ENCODE measurements at regions not wholly inside any gene's neighbourhood (a gene's known extent, or its start where the extent isn't known, plus 50 kb on each side); places are given as distances from the start of the nearest gene placed in this dataset.
"Not testable (repeated sequence)": the region's sequence is repeated elsewhere in the genome, so short reads cannot be mapped to it uniquely, and the experiment has no call there.

GRCh38 chr22:49678137-49678841 is 149.4 kb downstream of the BRD1 start:
- peak in 2 of 10 donors; percentile 51 to 61 for DNase-seq
- intact Hi-C loops (cut with DNase I): no loop called here

DNA sequence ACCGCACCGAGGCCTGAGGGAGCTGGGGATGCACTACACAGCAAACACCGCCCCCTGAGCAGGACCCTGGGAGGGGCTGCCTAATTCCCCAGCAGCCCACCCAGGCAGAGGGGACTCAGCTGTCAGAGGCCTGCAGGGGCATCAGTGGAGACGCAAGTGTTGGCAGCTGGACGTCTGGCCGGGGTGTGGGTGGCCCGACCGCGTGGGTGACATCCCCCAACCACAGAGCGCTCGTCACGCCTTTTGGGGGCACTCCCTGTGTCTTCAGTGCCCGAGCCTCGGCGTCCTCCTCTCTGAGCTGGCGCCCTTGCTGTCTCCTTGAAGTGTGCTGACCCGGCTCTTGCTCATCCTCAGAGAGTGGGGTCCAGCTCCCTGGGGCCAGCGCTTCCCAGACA is 150.2 kb downstream of the BRD1 start:
- intact Hi-C loops (cut with DNase I): no loop called here
- DNase-seq: peak in 3 of 10 donors; percentile 52 to 75 (median 56)

- intact Hi-C loops (cut with DNase I): no loop called here
- DNase-seq: peak in 3 of 10 donors; percentile 39 to 67 (median 63)
Measured at GRCh38 chr22:49676783-49677494, 150.7 kb downstream of the BRD1 start.

DNA sequence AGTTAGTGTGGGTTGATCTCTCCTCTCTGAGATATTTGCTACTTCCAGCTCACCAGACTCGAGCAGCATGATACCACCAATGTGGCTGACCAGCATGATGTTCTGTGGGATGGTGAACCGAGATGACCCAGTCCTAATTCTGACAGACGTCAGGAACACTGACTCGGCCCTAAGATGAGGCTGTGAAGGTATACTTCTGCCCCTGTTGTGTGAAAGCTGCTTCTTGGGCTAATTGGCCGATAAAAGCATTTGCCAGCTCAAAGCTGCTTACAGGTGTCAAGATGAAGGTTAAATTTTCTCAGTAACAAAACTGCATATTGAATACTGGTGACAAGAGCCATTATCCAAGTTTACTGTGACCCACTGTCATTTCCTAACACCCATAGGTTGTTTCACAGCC is 151.4 kb downstream of the BRD1 start:
- intact Hi-C loops (cut with DNase I): no loop called here
- no peak for DNase-seq

GRCh38 chr22:49674479-49675050 is 153.1 kb downstream of the BRD1 start:
- peak in 1 of 10 donors; percentile 30 for DNase-seq
- intact Hi-C loops (cut with DNase I): no loop called here

DNA sequence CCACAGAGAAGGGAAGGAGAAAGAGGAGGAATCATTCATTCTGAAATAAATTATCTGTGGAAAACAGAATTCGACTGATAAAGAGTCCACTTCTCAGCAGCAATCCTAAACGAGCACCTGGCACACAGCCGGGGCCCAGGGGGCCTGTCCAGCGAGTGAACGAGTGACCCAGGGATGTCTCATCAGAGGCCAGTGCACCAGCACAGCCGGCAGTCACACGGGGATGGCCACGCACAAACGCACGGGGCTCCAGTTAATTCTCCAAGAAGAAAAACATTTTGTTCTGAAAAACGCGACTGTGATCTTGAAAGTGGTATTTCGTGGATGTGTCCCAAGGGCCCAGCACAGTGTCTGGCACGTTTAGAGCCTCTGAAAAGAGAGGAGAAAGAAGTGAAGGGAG is 154.6 kb downstream of the BRD1 start:
- DNase-seq: peak in 3 of 10 donors; percentile 65 to 67 (median 65)
- intact Hi-C loops (cut with DNase I): no loop called here

DNA sequence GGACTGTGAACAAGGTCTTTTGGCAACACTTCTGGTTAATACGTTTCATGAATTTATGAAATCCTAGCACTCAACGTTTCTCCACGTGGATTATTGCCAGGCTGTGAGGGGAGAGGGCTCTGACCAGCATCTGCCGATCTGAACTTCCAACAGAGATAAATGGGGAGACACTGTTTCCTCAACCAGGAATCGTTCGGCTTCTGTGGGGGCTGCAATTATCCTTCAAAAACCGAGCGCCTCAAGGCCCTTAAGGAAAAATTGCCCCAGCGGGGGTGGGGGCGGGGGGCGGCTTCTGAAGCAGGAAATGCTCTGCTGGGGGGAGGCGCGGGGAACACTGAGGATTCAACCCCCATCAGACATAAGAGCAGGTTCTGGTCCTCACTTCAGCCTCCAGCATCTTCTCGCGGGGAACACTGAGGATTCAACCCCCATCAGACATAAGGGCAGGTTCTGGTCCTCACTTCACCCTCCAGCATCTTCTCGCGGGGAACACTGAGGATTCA is 155.6 kb downstream of the BRD1 start:
- DNase-seq: no peak

GRCh38 chr22:49671331-49672013 is 156.2 kb downstream of the BRD1 start:
- intact Hi-C loops (cut with DNase I): no loop called here
- peak in 1 of 10 donors; percentile 59 for DNase-seq

More for the DNA sequence above, 155.6 kb downstream of the BRD1 start:
- intact Hi-C loops (cut with DNase I): no loop called here

GRCh38 chr22:49670456-49671330 is 157.0 kb downstream of the BRD1 start:
- peak in 4 of 10 donors; percentile 2 to 75 (median 38) for DNase-seq
- intact Hi-C loops (cut with DNase I): no loop called here

DNA sequence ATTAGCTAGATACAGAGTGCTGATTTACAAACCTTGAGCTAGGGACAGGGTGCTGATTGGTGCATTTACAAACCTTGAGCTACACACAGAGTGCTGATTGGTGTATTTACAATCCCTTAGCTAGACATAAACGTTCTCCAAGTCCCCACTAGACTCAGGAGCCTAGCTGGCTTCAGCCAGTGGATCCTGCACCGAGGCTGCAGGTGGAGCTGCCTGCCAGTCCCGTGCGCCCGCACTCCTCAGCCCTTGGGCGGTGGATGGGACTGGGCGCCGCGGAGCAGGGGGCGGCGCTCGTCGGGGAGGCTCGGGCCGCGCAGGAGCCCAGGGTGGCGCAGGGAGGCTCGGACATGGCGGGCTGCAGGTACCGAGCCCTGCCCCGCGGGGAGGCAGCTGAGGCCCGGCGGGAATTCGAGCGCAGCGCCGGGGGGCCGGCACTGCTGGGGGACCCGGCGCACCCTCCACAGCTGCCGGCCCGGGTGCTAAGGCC is 157.7 kb downstream of the BRD1 start:
- intact Hi-C loops (cut with DNase I): not testable (repeated sequence)
- peak in 2 of 10 donors; percentile 6 to 48 for DNase-seq

DNA sequence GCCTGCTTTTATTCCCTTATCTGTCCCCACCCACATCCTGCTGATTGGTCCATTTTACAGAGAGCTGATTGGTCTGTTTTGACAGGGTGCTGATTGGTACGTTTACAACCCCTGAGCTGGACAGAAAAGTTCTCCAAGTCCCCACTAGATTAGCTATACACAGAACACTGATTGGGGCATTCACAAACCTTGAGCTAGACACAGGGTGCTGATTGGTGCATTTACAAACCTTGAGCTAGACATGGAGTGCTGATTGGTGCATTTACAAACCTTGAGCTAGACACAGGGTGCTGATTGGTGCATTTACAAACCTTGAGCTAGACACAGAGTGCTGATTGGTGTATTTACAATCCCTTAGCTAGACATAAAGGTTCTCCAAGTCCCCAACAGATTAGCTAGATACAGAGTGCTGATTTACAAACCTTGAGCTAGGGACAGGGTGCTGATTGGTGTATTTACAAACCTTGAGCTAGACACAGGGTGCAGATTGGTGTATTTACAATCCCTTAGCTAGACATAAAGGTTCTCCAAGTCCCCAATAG is 158.2 kb downstream of the BRD1 start:
- intact Hi-C loops (cut with DNase I); DNase-seq: not testable (repeated sequence)

GRCh38 chr22:49668402-49668801 is 159.3 kb downstream of the BRD1 start:
- DNase-seq: peak in 3 of 10 donors; percentile 47 to 75 (median 60)
- intact Hi-C loops (cut with DNase I): no loop called here

- DNase-seq: peak in 2 of 10 donors; percentile 27 to 69
- intact Hi-C loops (cut with DNase I): no loop called here
Measured at GRCh38 chr22:49667236-49667635, 160.4 kb downstream of the BRD1 start.

DNA sequence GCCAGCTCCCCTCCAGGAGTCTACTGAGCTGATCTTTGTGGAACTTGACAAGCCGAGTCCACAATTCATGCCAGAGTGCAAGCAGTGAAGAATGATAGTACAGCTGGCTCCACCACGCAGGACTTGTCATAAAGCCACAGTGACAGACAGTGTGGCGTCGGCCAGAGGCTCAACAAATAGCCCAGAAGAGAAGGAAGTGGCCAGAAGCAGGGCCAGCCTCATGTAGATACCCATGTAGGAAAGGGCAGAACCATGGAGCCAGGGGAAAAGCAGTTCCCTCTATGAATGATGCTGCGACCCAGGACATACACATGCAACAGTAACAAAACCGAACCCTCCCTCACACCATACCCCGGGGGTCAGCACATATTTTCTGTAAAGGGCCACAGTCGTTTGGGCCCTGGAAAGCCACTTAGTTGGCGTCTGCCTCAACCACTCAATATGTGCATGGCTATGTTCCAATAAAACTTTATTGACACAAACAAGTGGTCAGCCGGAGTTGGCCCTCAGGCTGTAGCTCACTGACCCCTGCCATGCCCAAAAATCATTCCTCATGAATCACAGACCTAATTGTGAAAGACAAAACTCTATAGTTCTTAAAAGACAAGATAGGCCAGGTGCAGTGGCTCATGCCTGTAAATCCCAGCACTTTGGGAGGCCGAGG is 161.4 kb downstream of the BRD1 start:
- DNase-seq: peak in 3 of 10 donors; percentile 18 to 35 (median 22)
- intact Hi-C loops (cut with DNase I): no loop called here

GRCh38 chr22:49664891-49665290 is 162.8 kb downstream of the BRD1 start:
- no peak for DNase-seq
- intact Hi-C loops (cut with DNase I): no loop called here

- intact Hi-C loops (cut with DNase I): no loop called here
- peak in 9 of 10 donors; percentile 29 to 96 (median 77) for DNase-seq
Measured at GRCh38 chr22:49664371-49664881, 163.2 kb downstream of the BRD1 start.

DNA sequence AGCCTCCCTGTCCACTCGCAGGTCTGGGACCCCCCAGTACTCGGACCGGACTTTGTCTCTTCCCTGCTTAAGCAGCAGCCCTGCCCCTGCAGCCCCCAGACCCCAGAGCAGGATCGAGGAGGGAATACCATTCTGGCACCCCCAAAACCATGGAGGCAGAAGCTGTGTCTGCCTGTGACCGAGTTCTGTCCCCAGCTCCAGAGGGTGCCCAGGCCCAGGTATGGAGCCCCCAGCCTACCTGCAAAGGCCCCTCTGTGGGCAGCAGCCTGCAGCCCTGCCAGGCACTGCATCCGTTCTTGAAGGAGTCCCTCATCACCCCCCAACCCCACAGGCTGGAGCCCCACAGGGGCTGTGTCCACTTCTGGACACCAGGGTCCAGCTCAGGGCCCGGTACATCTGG is 163.8 kb downstream of the BRD1 start:
- peak in 3 of 10 donors; percentile 20 to 70 (median 63) for DNase-seq
- intact Hi-C loops (cut with DNase I): no loop called here

DNA sequence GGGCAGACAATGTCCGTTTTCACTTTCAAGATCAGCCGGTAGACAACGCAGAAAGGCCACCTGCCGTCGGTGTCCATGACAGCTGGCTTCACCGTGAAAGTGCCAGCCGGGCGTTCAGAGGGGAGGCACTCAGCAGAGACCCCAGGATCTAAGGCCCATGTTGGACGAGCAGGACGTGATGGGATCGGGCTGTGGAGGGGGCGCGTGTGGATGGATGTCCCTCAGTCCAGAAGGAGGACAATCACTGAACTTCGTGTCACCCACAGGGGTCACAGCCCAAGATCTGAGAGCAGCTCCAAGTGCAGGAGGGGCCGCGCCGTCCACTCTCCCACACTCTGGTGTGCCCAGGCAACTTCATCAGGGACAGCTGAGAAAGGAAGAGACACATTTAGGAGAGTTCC is 164.4 kb downstream of the BRD1 start:
- intact Hi-C loops (cut with DNase I): no loop called here
- DNase-seq: peak in 3 of 10 donors; percentile 52 to 74 (median 72)

Measured in posterior cingulate gyrus (tissue), 11 donors.